Panc1 (cell line): ENCODE measurements at regions not wholly inside any gene's neighbourhood (a gene's known extent, or its start where the extent isn't known, plus 50 kb on each side); places are given as distances from the start of the nearest gene placed in this dataset.

Experiments
- ATAC-seq: fragments of 200-7000 bp; cut with Tn5 transposase; 2 replicates; pipeline ENCODE4 v1.9.1; 2020; ENCODE audit warnings: mild to moderate bottlenecking, moderate library complexity
- BruUV-seq: library from RNA; stranded (reverse); fragments of 400-500 nt; replicated peaks from 2 replicates; lab custom pipeline; 2021; lab: Mats Ljungman, UMichigan
- CTCF ChIA-PET: fragments of 300-600 bp; sonication (Branson Sonifier 250); formaldehyde crosslinking; loops from one replicate; lab custom pipeline; 2022; ENCODE audit warnings: antibody characterized with exemption; lab: Charles Lee
- POLR2A ChIA-PET: fragments of 300-600 bp; sonication (Branson Sonifier 250); formaldehyde crosslinking; loops from one replicate; lab custom pipeline; 2022; ENCODE audit warnings: antibody characterized with exemption; lab: Charles Lee
- DNase-seq: peaks from one replicate; pipeline ENCODE4 v3.0.0-alpha.2; 2010; ENCODE audit warnings: low read depth, low spot score
- H3K27ac ChIP-seq: 2 replicates; pipeline ENCODE4 v1.5.1; 2011; ENCODE audit warnings: mild to moderate bottlenecking, low read length, inconsistent platforms
- H3K27me3 ChIP-seq: fragments of 200-500 bp; sonication (Bioruptor generic); 2 replicates; pipeline ENCODE4 v1.6.0; 2014; ENCODE audit warnings: low read length, inconsistent platforms; ENCODE audit not compliant: control insufficient read depth, insufficient read depth
- H3K36me3 ChIP-seq: fragments of 200-500 bp; sonication (Bioruptor generic); 2 replicates; pipeline ENCODE4 v1.5.1; 2014; ENCODE audit warnings: inconsistent platforms, mild to moderate bottlenecking, low read length, moderate library complexity; ENCODE audit not compliant: control insufficient read depth, insufficient read depth
- H3K4me1 ChIP-seq: 2 replicates; pipeline ENCODE4 v1.5.1; 2011; ENCODE audit warnings: inconsistent platforms, mild to moderate bottlenecking, low read length, moderate library complexity; ENCODE audit not compliant: control insufficient read depth, insufficient read depth
- H3K4me3 ChIP-seq, 2 experiments: 2 replicates each; pipeline ENCODE4 v1.5.1; 2011 to 2012; ENCODE audit warnings: low read depth in 2 of 2, low read length in 2 of 2, mild to moderate bottlenecking in 2 of 2, inconsistent platforms in 1 of 2, moderate library complexity in 1 of 2
- H3K9me3 ChIP-seq: fragments of 200-500 bp; sonication (Bioruptor generic); 2 replicates; pipeline ENCODE4 v1.5.1; 2014; ENCODE audit warnings: low read depth, mild to moderate bottlenecking, inconsistent platforms, low read length, moderate library complexity; ENCODE audit not compliant: control insufficient read depth, insufficient read depth
- CTCF ChIP-seq: fragments of 450-650 bp; IDR thresholded peaks from 2 replicates; pipeline ENCODE4 v1.5.1; 2017; ENCODE audit warnings: mild to moderate bottlenecking
- POLR2AphosphoS5 ChIP-seq: IDR thresholded peaks from 2 replicates; pipeline ENCODE4 v1.6.1; 2012; ENCODE audit warnings: mild to moderate bottlenecking, low read depth, low read length, moderate library complexity
- SIN3A ChIP-seq: IDR thresholded peaks from 2 replicates; pipeline ENCODE4 v1.6.1; 2012; ENCODE audit warnings: low read depth, mild to moderate bottlenecking, low read length, moderate library complexity, borderline replicate concordance; ENCODE audit not compliant: insufficient read depth
- TCF7L2 ChIP-seq: IDR thresholded peaks from 2 replicates; pipeline ENCODE4 v1.6.1; 2011; ENCODE audit warnings: mild to moderate bottlenecking, low read depth, low read length, inconsistent platforms
- in situ Hi-C: cut with HindIII; loops from 2 replicates; pipeline ENCODE4 v1.10.0; 2016; ENCODE audit warnings: low sequenced_read_pairs, low pct_unique_long_range_greater_than_20kb
- intact Hi-C: fragments of 100-400 bp; cut with micrococcal nuclease; formaldehyde crosslinking; loops from one replicate; pipeline ENCODE4 v1.10.0; 2022; ENCODE audit not compliant: unreplicated experiment
- TF ChIP-seq, protein P1 (sequence below), 2 experiments: IDR thresholded peaks; 2 replicates each; pipeline ENCODE4 v1.6.1; 2011 to 2012; ENCODE audit warnings: low read depth in 2 of 2, control low read depth in 1 of 2, low read length in 1 of 2, mild to moderate bottlenecking in 1 of 2, moderate library complexity in 1 of 2; ENCODE audit not compliant: insufficient read depth in 1 of 2

- no TSS peak for BruUV-seq
- Histone ChIP-seq H3K4me1 (no peaks in the 10 kb centered on the region), H3K27me3 (no peaks in the 10 kb centered on the region), H3K4me3 (no peak overlapping the region), H3K27ac (no peak overlapping the region), H3K36me3 (no peaks in the 10 kb centered on the region), H3K9me3 (no peaks in the 10 kb centered on the region)
- intact Hi-C loops (no loop called here), in situ Hi-C loops (no loop called here)
- CTCF ChIA-PET, result interaction anchor here (0.6 kb wide), 1 partner anchor 562 kb away, joined by 3 read pairs; no protein-coding TSS in a partner anchor
- POLR2A ChIA-PET, result no interaction called here
- DNase-seq (no peak), ATAC-seq (no peak)
- no peak for TF ChIP-seq TCF7L2
- TF ChIP-seq CTCF, result no peak
- no peak for TF ChIP-seq SIN3A
- TF ChIP-seq POLR2AphosphoS5, result no peak
- TF ChIP-seq, protein P1, sequence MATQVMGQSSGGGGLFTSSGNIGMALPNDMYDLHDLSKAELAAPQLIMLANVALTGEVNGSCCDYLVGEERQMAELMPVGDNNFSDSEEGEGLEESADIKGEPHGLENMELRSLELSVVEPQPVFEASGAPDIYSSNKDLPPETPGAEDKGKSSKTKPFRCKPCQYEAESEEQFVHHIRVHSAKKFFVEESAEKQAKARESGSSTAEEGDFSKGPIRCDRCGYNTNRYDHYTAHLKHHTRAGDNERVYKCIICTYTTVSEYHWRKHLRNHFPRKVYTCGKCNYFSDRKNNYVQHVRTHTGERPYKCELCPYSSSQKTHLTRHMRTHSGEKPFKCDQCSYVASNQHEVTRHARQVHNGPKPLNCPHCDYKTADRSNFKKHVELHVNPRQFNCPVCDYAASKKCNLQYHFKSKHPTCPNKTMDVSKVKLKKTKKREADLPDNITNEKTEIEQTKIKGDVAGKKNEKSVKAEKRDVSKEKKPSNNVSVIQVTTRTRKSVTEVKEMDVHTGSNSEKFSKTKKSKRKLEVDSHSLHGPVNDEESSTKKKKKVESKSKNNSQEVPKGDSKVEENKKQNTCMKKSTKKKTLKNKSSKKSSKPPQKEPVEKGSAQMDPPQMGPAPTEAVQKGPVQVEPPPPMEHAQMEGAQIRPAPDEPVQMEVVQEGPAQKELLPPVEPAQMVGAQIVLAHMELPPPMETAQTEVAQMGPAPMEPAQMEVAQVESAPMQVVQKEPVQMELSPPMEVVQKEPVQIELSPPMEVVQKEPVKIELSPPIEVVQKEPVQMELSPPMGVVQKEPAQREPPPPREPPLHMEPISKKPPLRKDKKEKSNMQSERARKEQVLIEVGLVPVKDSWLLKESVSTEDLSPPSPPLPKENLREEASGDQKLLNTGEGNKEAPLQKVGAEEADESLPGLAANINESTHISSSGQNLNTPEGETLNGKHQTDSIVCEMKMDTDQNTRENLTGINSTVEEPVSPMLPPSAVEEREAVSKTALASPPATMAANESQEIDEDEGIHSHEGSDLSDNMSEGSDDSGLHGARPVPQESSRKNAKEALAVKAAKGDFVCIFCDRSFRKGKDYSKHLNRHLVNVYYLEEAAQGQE (IDR thresholded peaks at IDR 0.05; ENCODE audit: insufficient read depth in 1 of 2, low read depth in 2 of 2, low read length in 1 of 2), result no peak
Measured at GRCh38 chr14:61891170-61891569, 128.9 kb downstream of the SNAPC1 start.

DNA sequence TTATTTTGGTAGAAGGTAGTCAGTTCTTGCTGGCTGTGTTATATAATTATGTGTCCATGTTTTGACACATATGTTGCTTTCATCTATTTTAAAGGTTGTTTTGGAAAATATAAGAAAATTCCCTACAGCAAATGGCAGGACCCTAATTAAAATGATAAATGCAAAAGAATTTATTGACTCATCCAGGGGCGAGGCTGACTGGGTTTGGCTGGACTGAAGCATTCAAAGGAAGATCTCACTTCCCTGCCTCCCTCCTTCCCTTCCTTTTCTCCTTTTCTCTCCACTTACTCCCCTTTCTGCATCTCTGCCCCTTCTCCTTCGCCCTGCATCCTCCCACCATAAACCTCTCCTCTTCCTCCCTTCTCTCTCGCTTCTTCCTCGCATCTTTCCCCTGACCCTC, 129.6 kb downstream of the SNAPC1 start:
- no peak for ATAC-seq
- BruUV-seq, result no TSS peak
- Histone ChIP-seq H3K9me3 (no peaks in the 10 kb centered on the region), H3K36me3 (no peaks in the 10 kb centered on the region), H3K27ac (no peak overlapping the region), H3K4me3 (no peak overlapping the region), H3K27me3 (no peaks in the 10 kb centered on the region), H3K4me1 (no peaks in the 10 kb centered on the region)
- ChIA-PET POLR2A (no interaction called here), CTCF (interaction anchor here (0.6 kb wide), 1 partner anchor 561 kb away, joined by 3 read pairs; no protein-coding TSS in a partner anchor)
- in situ Hi-C loops (no loop called here), intact Hi-C loops (no loop called here)
- no peak for DNase-seq
- TF ChIP-seq CTCF (no peak), POLR2AphosphoS5 (no peak), TCF7L2 (no peak), SIN3A (no peak)
- TF ChIP-seq, protein P1 (IDR thresholded peaks at IDR 0.05; ENCODE audit: insufficient read depth in 1 of 2, low read depth in 2 of 2, low read length in 1 of 2), result no peak
